ENCODE measurements at regions not wholly inside any gene's neighbourhood (a gene's known extent, or its start where the extent isn't known, plus 50 kb on each side); places are given as distances from the start of the nearest gene placed in this dataset.

- TF ChIP-seq CTCF (IDR thresholded peaks at IDR 0.05) (no peak), POLR2A (IDR thresholded peaks at IDR 0.05) (no peak)
Observed at GRCh38 chr9:79140751-79141150, 431.0 kb upstream of the TLE4 start.
